Activated CD8-positive, alpha-beta memory T cell treated with anti-CD3 and anti-CD28 coated beads, Interleukin-2, amount 50 U/mL, for 1 hour (primary cell): ENCODE measurements at regions not wholly inside any gene's neighbourhood (a gene's known extent, or its start where the extent isn't known, plus 50 kb on each side); places are given as distances from the start of the nearest gene placed in this dataset.
"Not testable (repeated sequence)": the region's sequence is repeated elsewhere in the genome, so short reads cannot be mapped to it uniquely, and the experiment has no call there.

Experiments
- DNase-seq: peaks from one replicate; pipeline ENCODE4 v3.0.0-alpha.2; 2020; ENCODE audit errors: extremely low read depth

DNA sequence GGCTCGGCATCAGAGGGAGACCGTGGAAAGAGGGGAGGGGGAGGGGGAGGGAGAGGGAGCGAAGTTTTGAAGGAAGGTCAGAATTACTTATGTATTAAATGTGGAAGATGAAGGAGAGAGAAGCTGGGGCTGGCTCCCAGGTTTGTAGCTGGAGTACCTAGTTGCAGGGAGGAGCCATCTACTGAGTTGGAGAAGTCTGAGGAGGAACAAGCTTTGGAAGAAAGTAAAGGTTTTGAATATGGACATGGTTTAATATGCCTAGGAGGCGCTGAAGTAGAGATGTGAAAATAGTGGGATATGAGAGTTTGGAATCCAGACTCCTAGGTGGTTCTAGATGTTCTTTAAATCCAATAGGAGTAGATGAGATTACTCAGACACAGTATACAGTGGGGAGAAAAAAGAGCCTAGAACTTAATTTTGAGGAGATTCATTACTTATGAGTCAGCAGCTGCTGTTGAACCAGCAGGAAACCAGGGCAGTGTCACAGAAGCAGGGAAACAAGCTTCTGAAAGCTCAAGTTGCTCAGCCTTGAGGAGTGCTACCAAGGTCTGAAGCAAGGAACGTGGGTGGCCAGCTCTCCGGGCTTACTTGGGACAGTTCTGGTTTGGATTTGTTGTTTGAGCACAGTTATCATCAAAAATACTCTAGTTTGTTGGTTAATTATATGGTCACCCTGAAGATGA, 149.3 kb downstream of the UTRN start:
- no peak for DNase-seq

DNA sequence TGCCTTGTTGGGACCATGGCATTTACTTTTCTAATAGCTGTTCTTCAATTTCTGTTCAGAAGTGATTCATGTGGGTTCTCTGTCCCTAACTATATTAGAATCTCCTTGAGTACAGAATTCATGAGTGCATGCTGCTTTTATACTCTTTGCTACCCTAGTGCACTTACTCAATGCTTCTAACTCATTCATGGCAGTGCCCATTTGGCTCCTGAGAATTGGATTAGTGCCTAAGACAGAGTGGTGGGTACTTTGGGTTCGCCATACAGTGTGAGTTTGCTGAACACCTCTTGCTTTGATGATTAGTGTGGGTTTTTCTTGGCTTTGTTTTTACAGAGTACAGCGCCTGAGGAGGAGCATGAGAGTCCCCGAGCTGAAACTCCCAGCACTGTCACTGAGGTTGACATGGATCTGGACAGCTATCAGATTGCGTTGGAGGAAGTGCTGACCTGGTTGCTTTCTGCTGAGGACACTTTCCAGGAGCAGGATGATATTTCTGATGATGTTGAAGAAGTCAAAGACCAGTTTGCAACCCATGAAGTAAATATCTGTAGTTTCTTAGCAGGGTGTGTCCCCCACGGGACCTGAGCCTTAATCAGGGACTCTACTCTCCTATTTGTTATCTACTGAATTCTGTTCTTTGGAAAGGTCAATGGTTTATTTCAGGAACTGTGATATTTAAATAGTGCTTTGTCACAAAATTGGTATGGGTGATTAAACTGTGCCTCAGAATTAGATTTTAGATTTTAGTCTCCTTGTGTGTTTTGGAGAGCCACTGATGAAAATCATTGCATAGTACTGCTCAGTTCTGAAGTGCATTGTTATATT, 150.7 kb downstream of the UTRN start:
- DNase-seq = no peak

DNA sequence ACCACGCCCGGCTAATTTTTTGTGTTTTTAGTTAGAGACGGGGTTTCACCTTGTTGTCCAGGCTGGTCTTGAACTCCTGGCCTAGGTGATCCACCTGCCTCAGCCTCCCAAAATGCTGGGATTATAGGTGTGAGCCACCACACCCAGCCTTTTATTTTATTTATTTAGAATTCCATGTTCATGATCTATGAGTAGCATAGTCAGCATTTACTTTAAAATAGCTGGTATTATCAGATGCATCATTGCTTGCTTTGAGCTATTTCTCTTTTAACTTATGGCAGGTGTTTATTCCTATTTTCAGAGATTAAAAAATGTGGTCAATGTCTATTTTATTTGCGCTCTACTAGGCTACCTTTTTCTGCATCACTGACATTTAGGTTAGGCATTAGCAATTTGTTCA, 152.0 kb downstream of the UTRN start:
- DNase-seq = no peak

DNA sequence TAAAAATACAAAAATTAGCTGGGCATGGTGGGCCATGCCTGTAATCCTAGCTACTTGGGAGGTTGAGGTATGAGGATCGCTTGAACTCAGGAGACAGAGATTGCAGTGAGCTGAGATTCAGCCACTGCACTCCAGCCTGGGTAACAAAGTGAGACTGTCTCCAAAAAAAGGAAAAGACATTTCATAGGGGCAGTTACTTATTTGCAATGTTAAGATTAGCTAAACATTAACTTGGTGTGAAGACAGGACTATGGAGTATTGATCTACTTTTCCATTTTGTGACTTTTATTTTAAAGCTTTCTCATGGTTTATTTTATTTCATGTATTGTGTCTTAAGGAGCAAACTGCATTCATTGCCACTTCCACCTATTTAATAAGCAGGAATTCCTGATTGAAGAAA, 153.0 kb downstream of the UTRN start:
- no peak for DNase-seq

- DNase-seq = no peak
These were observed 153.9 kb downstream of the UTRN start for GRCh38 chr6:144439016-144439415.

DNA sequence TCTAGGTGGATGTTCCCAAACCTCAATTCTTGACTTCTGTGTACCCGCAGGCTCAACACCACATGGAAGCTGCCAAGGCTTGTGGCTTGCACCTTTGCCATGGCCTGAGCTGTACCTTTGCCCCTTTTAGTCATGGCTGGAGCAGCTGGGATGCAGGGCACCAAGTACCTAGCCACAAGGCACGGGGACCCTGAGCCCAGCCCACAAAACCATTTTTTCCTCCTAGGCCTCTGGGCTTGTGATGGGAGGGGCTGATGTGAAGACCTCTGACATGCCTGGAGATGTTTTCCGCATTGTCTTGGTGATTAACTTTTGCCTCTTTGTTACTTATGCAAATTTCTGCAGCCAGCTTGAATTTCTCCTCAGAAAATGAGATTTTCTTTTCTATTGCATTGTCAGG, 156.7 kb downstream of the UTRN start:
- not testable (repeated sequence) for DNase-seq

DNA sequence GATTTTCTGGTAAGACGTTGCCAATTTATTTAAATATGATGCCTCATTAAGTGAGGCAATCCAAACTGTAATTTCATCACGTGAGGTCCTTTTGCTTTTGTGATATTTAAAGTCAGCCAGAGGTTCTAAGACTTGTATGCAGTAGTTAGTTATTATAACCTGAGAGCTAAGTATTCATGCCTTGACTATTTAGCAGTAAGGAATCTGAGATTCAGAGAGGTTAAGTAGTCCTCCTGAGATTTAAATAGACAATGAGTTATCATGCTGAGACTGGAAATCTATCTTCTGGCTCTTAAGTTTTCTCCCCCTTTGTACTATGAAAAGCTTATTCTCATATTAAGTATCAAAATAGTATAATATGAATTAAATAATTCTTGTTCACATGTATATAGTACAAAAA, 158.0 kb downstream of the UTRN start:
- DNase-seq = no peak

GRCh38 chr6:144447472-144447871, 162.3 kb downstream of the UTRN start:
- no peak for DNase-seq

GRCh38 chr6:144449218-144449617, 164.1 kb downstream of the UTRN start:
- no peak for DNase-seq

DNA sequence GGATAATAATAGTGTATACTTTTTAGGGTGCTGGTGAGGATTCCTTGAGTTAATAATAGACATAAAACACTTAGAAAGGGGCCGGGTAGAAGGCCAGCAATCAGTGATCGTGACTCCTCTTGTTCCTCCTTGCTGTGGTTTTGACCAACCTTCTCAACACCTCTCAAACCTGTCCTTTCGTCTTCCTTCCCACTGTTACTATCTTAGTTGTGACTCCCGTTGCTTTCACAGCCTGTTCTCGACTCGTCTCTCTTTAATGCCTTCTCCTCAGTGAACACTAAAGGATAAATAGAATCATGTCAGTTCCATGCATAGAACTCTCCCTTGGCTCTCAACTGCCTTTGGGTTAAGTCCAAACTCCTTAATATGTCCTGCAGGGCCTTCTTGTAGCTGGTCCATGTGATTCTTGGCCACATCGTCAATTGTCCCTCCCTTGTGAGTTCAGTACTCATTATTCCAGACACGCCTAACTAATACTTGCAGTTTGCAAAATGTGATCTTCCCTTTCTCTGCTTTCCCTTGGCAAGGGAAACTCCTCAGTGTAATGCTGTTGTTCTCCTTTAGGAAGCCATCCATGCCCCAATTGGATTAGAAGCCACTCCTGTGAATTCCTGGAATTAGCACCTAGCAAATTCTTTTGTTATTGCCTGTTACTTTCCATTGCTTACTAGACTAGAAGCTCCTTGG, 164.9 kb downstream of the UTRN start:
- DNase-seq = no peak

DNA sequence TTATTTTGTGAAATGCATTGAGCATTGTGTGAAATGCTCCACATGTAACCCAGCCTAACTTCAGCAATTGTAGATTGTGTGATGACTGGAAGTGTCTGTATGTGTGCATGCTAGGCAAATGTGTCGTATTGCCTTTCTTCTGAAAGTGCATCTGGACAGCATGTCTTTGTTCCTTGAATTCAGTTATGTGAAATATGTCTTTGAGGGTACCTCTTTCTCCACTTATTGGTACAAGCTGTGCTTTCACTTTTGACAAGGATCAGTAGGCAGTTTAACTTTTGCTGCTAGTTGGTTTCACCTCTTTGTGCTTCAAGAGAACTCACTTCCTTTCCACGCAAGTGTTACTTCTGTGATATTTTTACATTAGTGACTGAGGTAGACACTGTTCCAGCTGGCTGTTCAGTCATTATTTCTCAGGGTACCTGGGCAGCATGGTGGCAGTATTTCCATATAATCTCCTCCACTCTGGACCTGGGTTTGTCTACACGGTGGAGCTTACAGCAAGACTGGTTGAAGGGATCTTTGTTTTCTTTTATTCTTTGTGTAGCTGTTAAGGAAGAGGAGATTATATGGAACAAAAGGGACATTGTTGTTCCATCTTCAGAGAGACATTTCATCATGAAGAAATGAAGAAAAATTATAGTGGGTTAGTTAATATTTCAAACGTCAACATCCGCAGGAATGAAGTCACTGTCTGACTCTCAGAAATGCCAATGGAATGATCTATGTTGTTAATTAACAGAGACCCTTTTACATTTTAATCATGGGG, 175.4 kb downstream of the UTRN start:
- DNase-seq = no peak

DNA sequence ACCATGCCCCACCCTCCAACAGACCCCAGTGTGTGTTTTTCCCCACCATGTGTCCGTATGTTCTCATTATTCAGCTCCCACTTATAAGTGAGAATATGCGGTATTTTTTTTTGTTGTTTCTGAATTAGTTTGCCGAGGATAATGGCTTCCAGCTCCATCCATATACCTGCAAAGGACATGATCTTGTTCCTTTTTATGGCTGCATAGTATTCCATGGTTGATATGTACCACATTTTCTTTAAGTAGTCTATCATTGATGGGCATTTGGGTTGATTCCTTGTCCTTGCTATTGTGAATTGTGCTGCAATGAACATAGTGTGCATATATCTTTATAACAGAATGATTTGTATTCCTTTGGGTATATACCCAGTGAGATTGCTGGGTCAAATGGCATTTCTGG, 176.9 kb downstream of the UTRN start:
- DNase-seq = no peak

- no peak for DNase-seq
These were observed 181.6 kb downstream of the UTRN start for GRCh38 chr6:144466716-144467115.

DNA sequence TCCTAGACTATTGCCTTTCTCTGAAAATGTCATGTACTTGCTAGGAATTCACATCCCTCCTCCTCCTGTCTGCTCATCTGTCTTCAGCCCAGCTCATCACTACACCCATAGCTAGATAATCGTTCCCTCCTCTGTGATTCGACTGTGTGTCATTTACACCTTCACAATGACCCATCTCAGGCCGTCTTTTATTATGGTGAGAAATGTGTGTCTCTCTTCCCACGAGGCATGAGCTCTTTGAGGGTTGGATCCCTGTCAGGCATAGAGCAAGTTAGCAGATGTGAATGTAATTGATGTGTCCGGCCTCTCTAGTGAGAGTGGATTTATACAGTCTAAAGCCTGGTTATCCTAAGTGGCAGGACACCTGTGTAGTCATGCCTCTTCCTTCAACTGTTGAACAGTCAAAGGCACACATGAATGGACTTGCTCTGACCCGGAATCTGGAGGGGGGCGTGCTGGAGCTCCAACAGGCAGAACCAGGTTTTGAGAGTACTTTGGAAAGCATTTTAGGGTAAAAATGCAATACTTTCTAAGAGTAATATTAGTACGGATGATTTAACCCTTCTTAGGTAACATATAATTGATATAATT, 182.1 kb downstream of the UTRN start:
- DNase-seq = no peak

DNA sequence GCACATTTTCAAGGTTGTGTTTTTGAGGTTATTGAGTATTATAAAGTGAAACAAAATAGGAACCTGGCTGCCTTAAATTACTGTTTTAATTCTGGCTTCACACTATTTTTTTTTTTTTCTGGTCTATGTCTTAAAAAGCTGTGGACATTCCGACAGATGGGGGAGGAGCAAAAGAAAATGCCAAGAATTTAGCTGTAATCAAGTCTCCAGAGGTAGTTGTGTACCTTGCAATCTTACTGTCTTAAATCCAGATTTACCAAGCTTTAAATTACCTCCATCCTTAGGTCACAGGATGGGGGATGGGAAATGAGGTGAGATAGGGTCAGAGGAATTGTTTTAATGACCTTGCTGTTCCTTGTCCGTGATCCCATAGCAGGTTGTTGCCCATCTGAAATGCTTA, 182.8 kb downstream of the UTRN start:
- DNase-seq = no peak

GRCh38 chr6:144468709-144469108, 183.6 kb downstream of the UTRN start:
- DNase-seq = no peak

- no peak for DNase-seq
These were observed 184.0 kb downstream of the UTRN start for GRCh38 chr6:144469144-144469575.

GRCh38 chr6:144470201-144470600, 185.1 kb downstream of the UTRN start:
- not testable (repeated sequence) for DNase-seq

- no peak for DNase-seq
These were observed 186.9 kb downstream of the UTRN start for GRCh38 chr6:144471986-144472385.

GRCh38 chr6:144474290-144474689, 189.2 kb downstream of the UTRN start:
- no peak for DNase-seq

GRCh38 chr6:144474904-144475303, 189.8 kb downstream of the UTRN start:
- no peak for DNase-seq

GRCh38 chr6:144475411-144475810, 190.3 kb downstream of the UTRN start:
- no peak for DNase-seq
